ENCODE measurements at regions not wholly inside any gene's neighbourhood (a gene's known extent, or its start where the extent isn't known, plus 50 kb on each side); places are given as distances from the start of the nearest gene placed in this dataset.

- no peak for DNase-seq (ENCODE audit: low spot score)
- Mint-ChIP-seq H3K9me3 (peaks cover 14% of the 10 kb centered on the region), H3K27ac (no peak overlapping the region), H3K4me1 (ENCODE audit: low read depth in 2 of 2) (no peaks in the 10 kb centered on the region), H3K4me3 (no peak overlapping the region), H3K27me3 (no peaks in the 10 kb centered on the region), H3K36me3 (peaks cover 15% of the 10 kb centered on the region)
- no peak for ATAC-seq
Measured at GRCh38 chr7:85673876-85674275, 487.0 kb upstream of the SEMA3D start.

GRCh38 chr7:85669225-85669624, 482.4 kb upstream of the SEMA3D start:
- Mint-ChIP-seq H3K4me3 (no peak overlapping the region), H3K27me3 (no peaks in the 10 kb centered on the region), H3K27ac (no peak overlapping the region), H3K9me3 (peaks cover 2% of the 10 kb centered on the region), H3K36me3 (no peaks in the 10 kb centered on the region), H3K4me1 (ENCODE audit: low read depth in 2 of 2) (no peaks in the 10 kb centered on the region)
- ATAC-seq (no peak), DNase-seq (ENCODE audit: low spot score) (no peak)

GRCh38 chr7:85664341-85664740, 477.5 kb upstream of the SEMA3D start:
- no peak overlapping the region for H3K4me3 Mint-ChIP-seq
- H3K27ac Mint-ChIP-seq, result no peak overlapping the region
- no peaks in the 10 kb centered on the region for H3K4me1 Mint-ChIP-seq (ENCODE audit: low read depth in 2 of 2)
- peaks cover under 1% of the 10 kb centered on the region for H3K9me3 Mint-ChIP-seq
- H3K36me3 Mint-ChIP-seq, result no peaks in the 10 kb centered on the region
- H3K27me3 Mint-ChIP-seq, result no peaks in the 10 kb centered on the region
- ATAC-seq, result no peak
- no peak for DNase-seq (ENCODE audit: low spot score)

- peaks cover 5% of the 10 kb centered on the region for H3K9me3 Mint-ChIP-seq
- no peak overlapping the region for H3K4me3 Mint-ChIP-seq
- H3K36me3 Mint-ChIP-seq, result no peaks in the 10 kb centered on the region
- H3K4me1 Mint-ChIP-seq (ENCODE audit: low read depth in 2 of 2), result no peaks in the 10 kb centered on the region
- DNase-seq (ENCODE audit: low spot score) (no peak), ATAC-seq (no peak)
- H3K27me3 Mint-ChIP-seq, result no peaks in the 10 kb centered on the region
- H3K27ac Mint-ChIP-seq, result no peak overlapping the region
Measured at GRCh38 chr7:85659364-85659763, 472.5 kb upstream of the SEMA3D start.

- no peak for ATAC-seq
- Mint-ChIP-seq H3K27ac (no peak overlapping the region), H3K4me3 (no peak overlapping the region), H3K27me3 (no peaks in the 10 kb centered on the region), H3K9me3 (peaks cover 5% of the 10 kb centered on the region), H3K4me1 (ENCODE audit: low read depth in 2 of 2) (no peaks in the 10 kb centered on the region), H3K36me3 (no peaks in the 10 kb centered on the region)
- no peak for DNase-seq (ENCODE audit: low spot score)
Measured at GRCh38 chr7:85655252-85655651, 468.4 kb upstream of the SEMA3D start.

GRCh38 chr7:85644272-85644671, 457.4 kb upstream of the SEMA3D start:
- Mint-ChIP-seq H3K27ac (no peak overlapping the region), H3K4me1 (ENCODE audit: low read depth in 2 of 2) (no peaks in the 10 kb centered on the region), H3K36me3 (peaks cover 10% of the 10 kb centered on the region), H3K4me3 (no peak overlapping the region), H3K27me3 (no peaks in the 10 kb centered on the region), H3K9me3 (peaks cover 8% of the 10 kb centered on the region)
- DNase-seq (ENCODE audit: low spot score), result no peak
- ATAC-seq, result no peak

GRCh38 chr7:85641331-85641730, 454.5 kb upstream of the SEMA3D start:
- ATAC-seq, result no peak
- Mint-ChIP-seq H3K27ac (no peak overlapping the region), H3K9me3 (peaks cover 12% of the 10 kb centered on the region), H3K4me3 (no peak overlapping the region), H3K4me1 (ENCODE audit: low read depth in 2 of 2) (no peaks in the 10 kb centered on the region), H3K36me3 (peaks cover 10% of the 10 kb centered on the region), H3K27me3 (no peaks in the 10 kb centered on the region)
- no peak for DNase-seq (ENCODE audit: low spot score)

- no peaks in the 10 kb centered on the region for H3K4me1 Mint-ChIP-seq (ENCODE audit: low read depth in 2 of 2)
- H3K36me3 Mint-ChIP-seq, result peaks cover 14% of the 10 kb centered on the region
- no peaks in the 10 kb centered on the region for H3K27me3 Mint-ChIP-seq
- peaks cover 13% of the 10 kb centered on the region for H3K9me3 Mint-ChIP-seq
- DNase-seq (ENCODE audit: low spot score) (no peak), ATAC-seq (no peak)
- no peak overlapping the region for H3K4me3 Mint-ChIP-seq
- no peak overlapping the region for H3K27ac Mint-ChIP-seq
Measured at GRCh38 chr7:85638394-85638793, 451.5 kb upstream of the SEMA3D start.

- no peaks in the 10 kb centered on the region for H3K4me1 Mint-ChIP-seq (ENCODE audit: low read depth in 2 of 2)
- no peak for ATAC-seq
- peaks cover 7% of the 10 kb centered on the region for H3K9me3 Mint-ChIP-seq
- peaks cover 4% of the 10 kb centered on the region for H3K36me3 Mint-ChIP-seq
- H3K27ac Mint-ChIP-seq, result no peak overlapping the region
- DNase-seq (ENCODE audit: low spot score), result no peak
- no peak overlapping the region for H3K4me3 Mint-ChIP-seq
- no peaks in the 10 kb centered on the region for H3K27me3 Mint-ChIP-seq
Measured at GRCh38 chr7:85634951-85635350, 448.1 kb upstream of the SEMA3D start.

- H3K27ac Mint-ChIP-seq, result no peak overlapping the region
Measured at GRCh38 chr7:85630904-85631600, 444.2 kb upstream of the SEMA3D start.

GRCh38 chr7:85627791-85628586, 441.1 kb upstream of the SEMA3D start:
- no peak overlapping the region for H3K27ac Mint-ChIP-seq
- no peak for DNase-seq (ENCODE audit: low spot score)
- no peak overlapping the region for H3K4me3 Mint-ChIP-seq
- peaks cover 13% of the 10 kb centered on the region for H3K36me3 Mint-ChIP-seq
- no peak for ATAC-seq
- H3K9me3 Mint-ChIP-seq, result peaks cover 17% of the 10 kb centered on the region
- H3K4me1 Mint-ChIP-seq (ENCODE audit: low read depth in 2 of 2), result no peaks in the 10 kb centered on the region
- no peaks in the 10 kb centered on the region for H3K27me3 Mint-ChIP-seq

More at GRCh38 chr7:85630904-85631600, 444.2 kb upstream of the SEMA3D start:
- no peaks in the 10 kb centered on the region for H3K4me1 Mint-ChIP-seq (ENCODE audit: low read depth in 2 of 2)
- no peak for DNase-seq (ENCODE audit: low spot score)
- H3K9me3 Mint-ChIP-seq, result peaks cover 7% of the 10 kb centered on the region
- H3K36me3 Mint-ChIP-seq, result peaks cover 7% of the 10 kb centered on the region
- no peak overlapping the region for H3K4me3 Mint-ChIP-seq
- H3K27me3 Mint-ChIP-seq, result no peaks in the 10 kb centered on the region
- ATAC-seq, result no peak

GRCh38 chr7:85622059-85622458, 435.2 kb upstream of the SEMA3D start:
- Mint-ChIP-seq H3K4me1 (ENCODE audit: low read depth in 2 of 2) (no peaks in the 10 kb centered on the region), H3K36me3 (peaks cover 13% of the 10 kb centered on the region), H3K27ac (no peak overlapping the region), H3K9me3 (peaks cover 39% of the 10 kb centered on the region), H3K4me3 (no peak overlapping the region), H3K27me3 (no peaks in the 10 kb centered on the region)
- DNase-seq (ENCODE audit: low spot score) (no peak), ATAC-seq (no peak)

- peaks cover 8% of the 10 kb centered on the region for H3K36me3 Mint-ChIP-seq
- ATAC-seq, result no peak
- peaks cover 35% of the 10 kb centered on the region for H3K9me3 Mint-ChIP-seq
- DNase-seq (ENCODE audit: low spot score), result no peak
- no peak overlapping the region for H3K27ac Mint-ChIP-seq
- H3K27me3 Mint-ChIP-seq, result no peaks in the 10 kb centered on the region
- no peaks in the 10 kb centered on the region for H3K4me1 Mint-ChIP-seq (ENCODE audit: low read depth in 2 of 2)
- no peak overlapping the region for H3K4me3 Mint-ChIP-seq
Measured at GRCh38 chr7:85620936-85621685, 434.3 kb upstream of the SEMA3D start.

- Mint-ChIP-seq H3K27me3 (no peaks in the 10 kb centered on the region), H3K4me1 (ENCODE audit: low read depth in 2 of 2) (no peaks in the 10 kb centered on the region), H3K4me3 (no peak overlapping the region), H3K36me3 (peaks cover 6% of the 10 kb centered on the region), H3K9me3 (peaks cover 31% of the 10 kb centered on the region), H3K27ac (no peak overlapping the region)
- ATAC-seq, result no peak
- no peak for DNase-seq (ENCODE audit: low spot score)
Measured at GRCh38 chr7:85619236-85619635, 432.4 kb upstream of the SEMA3D start.

Data from natural killer cell treated with Interleukin-12 subunit alpha and Interleukin-12 subunit beta and Interleukin-15 and Interleukin-18, amount 100 ng/mL, for 72 hours (primary cell).